Tibial nerve (tissue), 4 donors: ENCODE measurements at regions not wholly inside any gene's neighbourhood (a gene's known extent, or its start where the extent isn't known, plus 50 kb on each side); places are given as distances from the start of the nearest gene placed in this dataset.

Source experiments
- DNase-seq, 2 donors: peaks; one replicate each; pipeline ENCODE4 v3.0.0-alpha.2; 2019; ENCODE audit warnings: low spot score in 2 of 2
- H3K27ac ChIP-seq, 4 donors: fragments of 200-600 bp; sonication (generic) in 3 of 4; one replicate each; pipeline ENCODE4 v1.5.1; 2017 to 2019; ENCODE audit warnings: mild to moderate bottlenecking in 1 of 4
- H3K27me3 ChIP-seq, 2 donors: fragments of 200-600 bp; sonication (generic) in 1 of 2; one replicate each; pipeline versions ENCODE4 v1.5.1 to v1.6.0; 2017 to 2019
- H3K36me3 ChIP-seq, 3 donors: fragments of 200-600 bp; sonication (generic); one replicate each; pipeline ENCODE4 v1.5.1; 2018 to 2019
- H3K4me1 ChIP-seq, 4 donors: fragments of 200-600 bp; sonication (generic) in 3 of 4; one replicate each; pipeline ENCODE4 v1.5.1; 2017 to 2019
- H3K4me3 ChIP-seq, 4 donors: fragments of 200-600 bp; sonication (generic) in 3 of 4; one replicate each; pipeline ENCODE4 v1.5.1; 2017 to 2019; ENCODE audit warnings: mild to moderate bottlenecking in 1 of 4, moderate library complexity in 1 of 4
- H3K9me3 ChIP-seq, 4 donors: fragments of 200-600 bp; sonication (generic) in 3 of 4; one replicate each; pipeline ENCODE4 v1.5.1; 2017 to 2019
- CTCF ChIP-seq, 5 experiments: fragments of 200-600 bp in 3 of 5; fragments of 450-650 bp in 2 of 5; sonication (generic) in 3 of 5; IDR thresholded peaks; one replicate each; pipeline ENCODE4 v1.5.1; 2016 to 2019; ENCODE audit warnings: antibody characterized with exemption in 5 of 5, mild to moderate bottlenecking in 3 of 5, moderate library complexity in 2 of 5
- EP300 ChIP-seq, 2 donors: sonication (generic); formaldehyde crosslinking; IDR thresholded peaks; one replicate each; pipeline ENCODE4 v1.6.1; 2017; ENCODE audit warnings: antibody characterized with exemption in 2 of 2, mild to moderate bottlenecking in 1 of 2
- POLR2A ChIP-seq, 2 donors: fragments of 450-650 bp; IDR thresholded peaks; one replicate each; pipeline ENCODE4 v1.6.1; 2017; ENCODE audit warnings: antibody characterized with exemption in 2 of 2, mild to moderate bottlenecking in 2 of 2, moderate library complexity in 2 of 2
- WGBS, 2 donors: methylation state at CpG; one replicate each; pipeline ENCODE4 v1.1.5; 2018; 5-methylcytosine and 5-hydroxymethylcytosine counted together

GRCh38 chr5:103472265-103472664 is 90.3 kb downstream of the NUDT12 start:
- no peak for TF ChIP-seq CTCF (IDR thresholded peaks at IDR 0.05)
- no peak for TF ChIP-seq POLR2A (IDR thresholded peaks at IDR 0.05)
- TF ChIP-seq EP300 (IDR thresholded peaks at IDR 0.05), result no peak
- H3K27ac ChIP-seq, result peak overlapping the region in 1 of 4 donors; percentile 19
- H3K36me3 ChIP-seq, result no peaks in the 10 kb centered on the region
- H3K27me3 ChIP-seq, result no peaks in the 10 kb centered on the region
- peaks cover 0 to 21% (median 10%) of the 10 kb centered on the region in 4 donors for H3K4me1 ChIP-seq
- H3K4me3 ChIP-seq, result no peak overlapping the region
- no peaks in the 10 kb centered on the region for H3K9me3 ChIP-seq
- 19 to 28% methylated on average over 1 of the region's 1 CpG for WGBS, 2 donors
- no peak for DNase-seq

GRCh38 chr5:103469288-103470040 is 93.1 kb downstream of the NUDT12 start:
- no peaks in the 10 kb centered on the region for H3K36me3 ChIP-seq

GRCh38 chr5:103467831-103468230 is 94.8 kb downstream of the NUDT12 start:
- no peak for TF ChIP-seq POLR2A (IDR thresholded peaks at IDR 0.05)
- TF ChIP-seq EP300 (IDR thresholded peaks at IDR 0.05), result no peak
- no peak for TF ChIP-seq CTCF (IDR thresholded peaks at IDR 0.05)
- 66 to 70% methylated on average over 3 of the region's 3 CpGs for WGBS, 2 donors
- no peaks in the 10 kb centered on the region for H3K9me3 ChIP-seq

More at GRCh38 chr5:103469288-103470040, 93.1 kb downstream of the NUDT12 start:
- Histone ChIP-seq H3K9me3 (no peaks in the 10 kb centered on the region), H3K27ac (no peak overlapping the region), H3K27me3 (no peaks in the 10 kb centered on the region), H3K4me3 (no peak overlapping the region), H3K4me1 (peaks cover 0 to 15% (median 7%) of the 10 kb centered on the region in 4 donors)
- WGBS, 2 donors, result 67 to 72% methylated on average over 3 of the region's 3 CpGs
- TF ChIP-seq EP300 (IDR thresholded peaks at IDR 0.05) (no peak), CTCF (IDR thresholded peaks at IDR 0.05) (no peak), POLR2A (IDR thresholded peaks at IDR 0.05) (no peak)
- no peak for DNase-seq

GRCh38 chr5:103466495-103466894 is 96.1 kb downstream of the NUDT12 start:
- no peak for TF ChIP-seq EP300 (IDR thresholded peaks at IDR 0.05)
- TF ChIP-seq CTCF (IDR thresholded peaks at IDR 0.05), result no peak
- no peak for TF ChIP-seq POLR2A (IDR thresholded peaks at IDR 0.05)
- H3K4me3 ChIP-seq, result no peak overlapping the region
- no peak for DNase-seq
- H3K36me3 ChIP-seq, result no peaks in the 10 kb centered on the region
- no peaks in the 10 kb centered on the region for H3K9me3 ChIP-seq
- no peaks in the 10 kb centered on the region for H3K27me3 ChIP-seq
- no peak overlapping the region for H3K27ac ChIP-seq
- no peaks in the 10 kb centered on the region for H3K4me1 ChIP-seq

More at GRCh38 chr5:103467831-103468230, 94.8 kb downstream of the NUDT12 start:
- H3K4me1 ChIP-seq, result peaks cover 0 to 8% (median 4%) of the 10 kb centered on the region in 4 donors
- no peak overlapping the region for H3K27ac ChIP-seq
- no peak for DNase-seq
- H3K36me3 ChIP-seq, result no peaks in the 10 kb centered on the region
- H3K4me3 ChIP-seq, result no peak overlapping the region
- no peaks in the 10 kb centered on the region for H3K27me3 ChIP-seq

GRCh38 chr5:103465891-103466290 is 96.7 kb downstream of the NUDT12 start:
- H3K27me3 ChIP-seq, result no peaks in the 10 kb centered on the region
- DNase-seq, result no peak
- TF ChIP-seq POLR2A (IDR thresholded peaks at IDR 0.05), result no peak
- no peak for TF ChIP-seq CTCF (IDR thresholded peaks at IDR 0.05)
- no peak for TF ChIP-seq EP300 (IDR thresholded peaks at IDR 0.05)
- no peak overlapping the region for H3K27ac ChIP-seq
- no peaks in the 10 kb centered on the region for H3K9me3 ChIP-seq
- no peak overlapping the region for H3K4me3 ChIP-seq
- H3K36me3 ChIP-seq, result no peaks in the 10 kb centered on the region
- no peaks in the 10 kb centered on the region for H3K4me1 ChIP-seq
